SH-SY5Y (cell line): ENCODE measurements at regions not wholly inside any gene's neighbourhood (a gene's known extent, or its start where the extent isn't known, plus 50 kb on each side); places are given as distances from the start of the nearest gene placed in this dataset.

ENCODE experiments used
- GATA2 ChIP-seq: IDR thresholded peaks from 2 replicates; pipeline ENCODE4 v1.6.1; 2011; ENCODE audit warnings: mild to moderate bottlenecking, low read depth, low read length
- GATA3 ChIP-seq: IDR thresholded peaks from 2 replicates; pipeline ENCODE4 v1.6.1; 2011; ENCODE audit warnings: low read depth, mild to moderate bottlenecking, low read length, moderate library complexity

DNA sequence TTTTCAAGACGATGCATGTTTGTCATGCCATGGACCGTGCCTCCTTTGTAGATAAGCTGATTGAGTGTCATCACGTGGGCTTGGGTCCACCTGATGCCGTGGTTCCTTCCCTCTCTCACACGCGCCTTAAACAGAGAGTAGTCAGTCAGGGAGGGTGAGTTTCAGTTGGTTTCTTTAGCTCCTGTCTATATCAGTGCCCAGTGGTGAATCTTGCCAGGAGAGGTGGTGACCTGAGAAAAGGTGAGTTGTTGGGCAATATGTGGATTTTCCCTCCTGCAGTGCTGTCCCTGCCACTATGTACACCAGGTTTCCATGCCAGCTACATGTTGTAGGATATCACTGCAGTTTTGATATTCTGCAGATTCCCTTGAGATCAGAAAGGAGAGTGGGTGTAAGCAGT lies 129.7 kb downstream of the LAT start:
- TF ChIP-seq GATA2 (no peak), GATA3 (no peak)
